Type B pancreatic cell (in vitro differentiated cells): ENCODE measurements at regions not wholly inside any gene's neighbourhood (a gene's known extent, or its start where the extent isn't known, plus 50 kb on each side); places are given as distances from the start of the nearest gene placed in this dataset.

Experiments used
- DNase-seq: peaks from one replicate; pipeline ENCODE4 v3.0.0; 2021; ENCODE audit warnings: mixed read lengths; ENCODE audit not compliant: unreplicated experiment; ENCODE audit errors: extremely low spot score
- H3K27ac Mint-ChIP-seq: 2 replicates; pipeline ENCODE4 v1.8.0; 2021; ENCODE audit warnings: mild to moderate bottlenecking, mixed read lengths
- H3K27me3 Mint-ChIP-seq: 2 replicates; pipeline ENCODE4 v1.8.0; 2021; ENCODE audit warnings: mixed read lengths
- H3K36me3 Mint-ChIP-seq: 2 replicates; pipeline ENCODE4 v1.8.0; 2021; ENCODE audit warnings: mixed read lengths
- H3K4me1 Mint-ChIP-seq: one replicate; pipeline ENCODE4 v1.8.0; 2021; ENCODE audit warnings: mixed read lengths; ENCODE audit not compliant: unreplicated experiment
- H3K4me3 Mint-ChIP-seq: 2 replicates; pipeline ENCODE4 v1.8.0; 2021; ENCODE audit warnings: mild to moderate bottlenecking, mixed read lengths
- H3K9me3 Mint-ChIP-seq: 2 replicates; pipeline ENCODE4 v1.8.0; 2021; ENCODE audit warnings: mixed read lengths
- CTCF ChIP-seq: fragments of 200-600 bp; sonication (generic); conservative IDR thresholded peaks from 2 replicates; pipeline ENCODE4 v1.5.0; 2021; ENCODE audit warnings: antibody characterized with exemption, mild to moderate bottlenecking

- Mint-ChIP-seq H3K27me3 (no peaks in the 10 kb centered on the region), H3K27ac (no peak overlapping the region), H3K4me3 (no peak overlapping the region), H3K36me3 (no peaks in the 10 kb centered on the region), H3K4me1 (no peaks in the 10 kb centered on the region), H3K9me3 (no peaks in the 10 kb centered on the region)
- no peak for DNase-seq
- no peak for TF ChIP-seq CTCF
Observed at GRCh38 chr3:82790307-82791097, 1029.1 kb upstream of the GBE1 start.

GRCh38 chr3:82783194-82783593 lies 1021.7 kb upstream of the GBE1 start:
- TF ChIP-seq CTCF: no peak

GRCh38 chr3:82773207-82773606 lies 1011.8 kb upstream of the GBE1 start:
- no peaks in the 10 kb centered on the region for H3K36me3 Mint-ChIP-seq
- no peak overlapping the region for H3K27ac Mint-ChIP-seq
- no peak for TF ChIP-seq CTCF
- H3K4me1 Mint-ChIP-seq: no peaks in the 10 kb centered on the region
- DNase-seq: no peak
- no peaks in the 10 kb centered on the region for H3K9me3 Mint-ChIP-seq
- no peaks in the 10 kb centered on the region for H3K27me3 Mint-ChIP-seq
- H3K4me3 Mint-ChIP-seq: no peak overlapping the region

More at GRCh38 chr3:82783194-82783593, 1021.7 kb upstream of the GBE1 start:
- H3K9me3 Mint-ChIP-seq: no peaks in the 10 kb centered on the region
- H3K27me3 Mint-ChIP-seq: no peaks in the 10 kb centered on the region
- H3K27ac Mint-ChIP-seq: no peak overlapping the region
- DNase-seq: no peak
- no peak overlapping the region for H3K4me3 Mint-ChIP-seq
- H3K36me3 Mint-ChIP-seq: no peaks in the 10 kb centered on the region
- no peaks in the 10 kb centered on the region for H3K4me1 Mint-ChIP-seq

GRCh38 chr3:82764521-82764920 lies 1003.1 kb upstream of the GBE1 start:
- Mint-ChIP-seq H3K4me1 (no peaks in the 10 kb centered on the region), H3K36me3 (no peaks in the 10 kb centered on the region), H3K27ac (no peak overlapping the region), H3K9me3 (no peaks in the 10 kb centered on the region), H3K4me3 (no peak overlapping the region), H3K27me3 (no peaks in the 10 kb centered on the region)
- DNase-seq: no peak
- no peak for TF ChIP-seq CTCF

GRCh38 chr3:82761858-82762257 lies 1000.4 kb upstream of the GBE1 start:
- no peaks in the 10 kb centered on the region for H3K9me3 Mint-ChIP-seq

More at GRCh38 chr3:82761858-82762257, 1000.4 kb upstream of the GBE1 start:
- no peak for TF ChIP-seq CTCF
- H3K27me3 Mint-ChIP-seq: no peaks in the 10 kb centered on the region
- H3K4me1 Mint-ChIP-seq: no peaks in the 10 kb centered on the region
- H3K36me3 Mint-ChIP-seq: no peaks in the 10 kb centered on the region
- DNase-seq: no peak
- no peak overlapping the region for H3K27ac Mint-ChIP-seq
- H3K4me3 Mint-ChIP-seq: no peak overlapping the region
